AG04450 (cell line): ENCODE measurements at regions not wholly inside any gene's neighbourhood (a gene's known extent, or its start where the extent isn't known, plus 50 kb on each side); places are given as distances from the start of the nearest gene placed in this dataset.
A peak's percentile ranks its signal among the peaks of the same experiment; 100 is the strongest.

Source experiments
- CTCF ChIA-PET: fragments of 300-600, 350-600 bp; formaldehyde crosslinking; extraction: SDS; loops from one replicate; lab custom pipeline; 2022; ENCODE audit warnings: antibody characterized with exemption, inconsistent platforms; lab: Charles Lee
- POLR2A ChIA-PET: fragments of 350-600 bp; formaldehyde crosslinking; extraction: SDS; loops from one replicate; lab custom pipeline; 2021; ENCODE audit warnings: antibody characterized with exemption, inconsistent platforms; lab: Yijun Ruan, JAX
- DNase-seq: peaks from one replicate; pipeline ENCODE4 v3.0.0-alpha.2; 2011; ENCODE audit warnings: low read depth, low spot score
- H3K27ac ChIP-seq: one replicate; pipeline ENCODE4 v1.5.1; 2012; ENCODE audit warnings: low read depth, low read length, control low read depth
- H3K27me3 ChIP-seq: one replicate; pipeline ENCODE4 v1.6.0; 2012; ENCODE audit warnings: low read length; ENCODE audit not compliant: control insufficient read depth, insufficient read depth
- H3K4me3 ChIP-seq: 2 replicates; pipeline ENCODE4 v1.5.1; 2011; ENCODE audit warnings: mild to moderate bottlenecking, low read depth, low read length, control low read depth
- H3K9me3 ChIP-seq: 2 replicates; pipeline ENCODE4 v1.5.1; 2012; ENCODE audit warnings: low read length; ENCODE audit not compliant: control insufficient read depth, insufficient read depth
- TF ChIP-seq, protein P1 (sequence below): IDR thresholded peaks from 2 replicates; pipeline ENCODE4 v1.5.1; 2011; ENCODE audit warnings: low read depth, low read length, control low read depth, inconsistent platforms

- H3K27ac ChIP-seq = no peak overlapping the region
- TF ChIP-seq, protein P1, sequence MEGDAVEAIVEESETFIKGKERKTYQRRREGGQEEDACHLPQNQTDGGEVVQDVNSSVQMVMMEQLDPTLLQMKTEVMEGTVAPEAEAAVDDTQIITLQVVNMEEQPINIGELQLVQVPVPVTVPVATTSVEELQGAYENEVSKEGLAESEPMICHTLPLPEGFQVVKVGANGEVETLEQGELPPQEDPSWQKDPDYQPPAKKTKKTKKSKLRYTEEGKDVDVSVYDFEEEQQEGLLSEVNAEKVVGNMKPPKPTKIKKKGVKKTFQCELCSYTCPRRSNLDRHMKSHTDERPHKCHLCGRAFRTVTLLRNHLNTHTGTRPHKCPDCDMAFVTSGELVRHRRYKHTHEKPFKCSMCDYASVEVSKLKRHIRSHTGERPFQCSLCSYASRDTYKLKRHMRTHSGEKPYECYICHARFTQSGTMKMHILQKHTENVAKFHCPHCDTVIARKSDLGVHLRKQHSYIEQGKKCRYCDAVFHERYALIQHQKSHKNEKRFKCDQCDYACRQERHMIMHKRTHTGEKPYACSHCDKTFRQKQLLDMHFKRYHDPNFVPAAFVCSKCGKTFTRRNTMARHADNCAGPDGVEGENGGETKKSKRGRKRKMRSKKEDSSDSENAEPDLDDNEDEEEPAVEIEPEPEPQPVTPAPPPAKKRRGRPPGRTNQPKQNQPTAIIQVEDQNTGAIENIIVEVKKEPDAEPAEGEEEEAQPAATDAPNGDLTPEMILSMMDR = no peak
- POLR2A ChIA-PET = no interaction called here
Observed at GRCh38 chr5:56459394-56460194, 226.5 kb upstream of the ANKRD55 start.

GRCh38 chr5:56457887-56458812, 225.0 kb upstream of the ANKRD55 start:
- no peak for DNase-seq
- CTCF ChIA-PET = interaction anchor here (0.8 to 2.0 kb wide), 2 partner anchors 187 to 380 kb away, joined by 4 to 8 read pairs; no protein-coding TSS in a partner anchor
- TF ChIP-seq, protein P1 = no peak
- Histone ChIP-seq H3K9me3 (no peaks in the 10 kb centered on the region), H3K27ac (peak overlapping the region; percentile 86), H3K27me3 (no peaks in the 10 kb centered on the region), H3K4me3 (no peak overlapping the region)
- POLR2A ChIA-PET = no interaction called here

More at GRCh38 chr5:56459394-56460194, 226.5 kb upstream of the ANKRD55 start:
- CTCF ChIA-PET = no interaction called here
- H3K9me3 ChIP-seq = no peaks in the 10 kb centered on the region
- H3K27me3 ChIP-seq = no peaks in the 10 kb centered on the region
- H3K4me3 ChIP-seq = no peak overlapping the region
- DNase-seq = no peak

- DNase-seq = no peak
- Histone ChIP-seq H3K9me3 (no peaks in the 10 kb centered on the region), H3K27me3 (peaks cover 2% of the 10 kb centered on the region), H3K4me3 (no peak overlapping the region), H3K27ac (no peak overlapping the region)
- ChIA-PET CTCF (no interaction called here), POLR2A (no interaction called here)
- TF ChIP-seq, protein P1 = no peak
Observed at GRCh38 chr5:56456002-56456401, 222.9 kb upstream of the ANKRD55 start.

GRCh38 chr5:56455417-56455816, 222.3 kb upstream of the ANKRD55 start:
- Histone ChIP-seq H3K27me3 (peaks cover 2% of the 10 kb centered on the region), H3K27ac (no peak overlapping the region), H3K4me3 (no peak overlapping the region), H3K9me3 (no peaks in the 10 kb centered on the region)
- TF ChIP-seq, protein P1 = no peak
- ChIA-PET CTCF (no interaction called here), POLR2A (no interaction called here)
- no peak for DNase-seq
